NCI-H2107 treated with DMSO at 0.1 percent for 48 hours (cell line): ENCODE measurements at regions not wholly inside any gene's neighbourhood (a gene's known extent, or its start where the extent isn't known, plus 50 kb on each side); places are given as distances from the start of the nearest gene placed in this dataset.

Source experiments
- DNase-seq: peaks from one replicate; lab custom pipeline; 2025; ENCODE audit not compliant: unreplicated experiment; lab: John Stamatoyannopoulos, UW

DNA sequence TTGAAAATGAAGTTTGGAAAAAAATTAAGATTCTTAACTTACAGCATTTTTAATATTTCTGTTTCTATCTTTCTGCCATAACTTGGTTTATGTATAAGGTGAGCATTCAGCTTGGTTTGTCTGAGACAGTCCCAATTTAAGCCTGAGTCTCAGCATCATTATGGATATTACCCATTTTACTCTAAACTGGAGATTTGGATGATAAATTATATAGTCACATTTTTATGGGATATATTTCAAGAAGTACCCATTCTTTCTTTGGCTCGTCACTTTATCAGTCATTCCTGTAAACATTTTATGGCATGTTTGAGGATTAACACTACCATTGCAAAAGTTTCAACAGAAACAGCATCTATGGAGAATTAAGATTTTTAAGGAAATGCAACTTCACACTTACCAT, 1129.0 kb upstream of the PCDH9 start:
- no peak for DNase-seq

GRCh38 chr13:68358294-68358705, 1128.2 kb upstream of the PCDH9 start:
- no peak for DNase-seq

DNA sequence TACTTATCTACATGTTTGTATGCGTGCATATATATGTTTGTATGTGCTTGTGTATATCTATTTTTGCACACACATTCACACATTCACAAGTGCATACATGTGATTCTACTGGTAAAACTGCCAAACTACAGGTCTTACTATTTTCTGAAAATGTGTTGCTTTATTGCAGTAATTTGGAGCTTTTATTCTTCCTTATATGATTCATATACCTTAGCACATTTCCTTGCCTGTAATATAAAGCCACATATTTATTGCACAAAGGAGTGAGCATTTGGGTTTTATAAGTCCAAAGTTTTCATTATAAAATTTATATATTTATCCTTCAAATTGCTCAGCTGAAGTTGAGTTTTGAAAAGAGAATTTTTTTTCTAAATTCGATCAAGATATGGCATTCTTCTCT, 1120.4 kb upstream of the PCDH9 start:
- DNase-seq = no peak

- no peak for DNase-seq
These were observed 1117.1 kb upstream of the PCDH9 start for GRCh38 chr13:68347220-68347619.

DNA sequence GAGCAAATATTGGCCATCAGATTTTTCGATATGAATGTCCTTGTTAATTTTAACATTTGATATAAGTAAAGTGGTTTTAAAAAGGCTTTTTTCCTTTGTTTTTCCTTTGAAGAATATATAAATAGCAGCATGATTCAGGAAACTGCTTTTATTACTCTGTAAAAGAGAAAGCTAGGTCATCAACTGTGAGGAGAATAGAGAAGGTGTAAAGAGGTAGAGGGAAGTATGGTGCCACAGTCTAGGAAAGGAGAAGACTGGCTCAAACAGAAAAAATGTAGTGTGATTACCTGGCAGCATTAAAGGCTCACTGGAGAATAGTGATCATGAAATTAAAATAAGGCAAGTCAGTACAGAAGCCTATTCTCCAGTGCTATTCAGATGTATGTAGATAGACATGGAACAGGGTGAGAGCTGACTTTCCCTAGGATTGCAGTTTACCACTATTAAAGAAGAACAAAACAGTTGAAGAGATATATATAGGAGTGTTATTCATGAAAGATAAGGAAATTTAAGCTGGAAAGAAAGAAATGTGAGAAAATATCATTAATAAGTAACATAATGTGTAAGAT, 1115.9 kb upstream of the PCDH9 start:
- no peak for DNase-seq

GRCh38 chr13:68323124-68323523, 1093.0 kb upstream of the PCDH9 start:
- DNase-seq = no peak

DNA sequence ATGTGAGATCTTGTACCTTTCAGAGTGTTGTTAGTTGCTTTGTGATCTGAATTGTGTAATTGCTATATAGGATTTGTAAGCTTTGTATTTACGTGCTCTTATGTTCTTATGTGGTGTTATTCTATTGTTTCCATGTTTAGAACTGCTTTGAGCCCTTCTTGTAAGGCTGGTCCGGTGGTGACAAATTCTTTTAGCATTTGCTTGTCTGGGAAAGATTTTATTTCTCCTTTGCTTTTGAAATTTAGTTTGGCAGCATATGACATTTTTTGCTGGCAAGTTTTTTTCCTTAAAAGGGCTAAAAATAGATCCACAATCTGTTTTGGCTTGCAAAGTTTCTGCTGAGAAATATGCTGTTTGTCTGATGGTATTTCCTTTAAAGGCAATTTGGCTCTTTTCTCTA, 1089.2 kb upstream of the PCDH9 start:
- DNase-seq = no peak

DNA sequence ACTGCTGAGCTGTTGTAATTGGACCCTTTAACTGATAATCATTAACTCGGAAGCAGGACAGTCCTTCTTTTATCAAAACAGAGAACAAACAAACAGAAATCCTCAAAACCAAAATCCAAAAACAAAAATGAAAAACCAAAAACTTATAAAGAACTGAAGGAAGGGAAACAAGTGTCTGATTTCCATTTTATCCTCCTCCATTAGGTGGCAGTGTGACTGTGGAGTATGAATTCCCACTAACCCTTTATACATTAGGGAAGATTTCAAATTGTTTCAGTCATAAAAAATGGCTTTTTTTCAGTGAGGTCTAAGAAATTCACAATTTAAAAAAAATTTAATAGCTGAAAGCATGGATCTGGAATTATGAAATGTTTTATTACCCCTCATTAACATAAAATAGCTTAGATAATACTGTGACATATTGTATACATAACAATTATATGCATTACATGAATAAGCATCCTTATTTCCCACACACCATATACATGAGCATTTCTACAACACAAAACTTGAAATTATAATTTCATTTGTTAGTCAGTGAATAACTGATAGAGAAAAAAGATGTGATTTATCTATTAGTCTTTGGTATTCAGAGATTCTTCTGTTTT, 1074.3 kb upstream of the PCDH9 start:
- DNase-seq = no peak

DNA sequence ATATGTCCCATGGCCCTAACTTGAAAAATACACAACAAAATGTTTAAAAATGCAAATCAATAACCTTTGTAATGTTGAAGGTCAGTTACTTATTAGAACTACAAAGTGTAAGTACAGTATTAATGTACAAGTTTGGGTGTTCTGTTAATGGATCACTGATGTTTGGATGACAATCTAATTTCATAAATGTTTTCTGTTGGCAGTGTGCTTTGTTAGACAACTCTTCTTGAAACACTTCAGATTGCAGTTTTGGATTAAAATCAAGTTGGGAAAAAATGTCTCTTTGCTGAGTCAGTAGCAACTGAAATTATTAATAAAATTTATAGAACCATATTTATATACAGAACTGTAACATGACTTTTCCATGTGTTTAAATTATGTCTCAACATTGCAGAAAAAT, 1063.5 kb upstream of the PCDH9 start:
- DNase-seq = no peak

- DNase-seq = no peak
These were observed 1062.5 kb upstream of the PCDH9 start for GRCh38 chr13:68292601-68293000.

DNA sequence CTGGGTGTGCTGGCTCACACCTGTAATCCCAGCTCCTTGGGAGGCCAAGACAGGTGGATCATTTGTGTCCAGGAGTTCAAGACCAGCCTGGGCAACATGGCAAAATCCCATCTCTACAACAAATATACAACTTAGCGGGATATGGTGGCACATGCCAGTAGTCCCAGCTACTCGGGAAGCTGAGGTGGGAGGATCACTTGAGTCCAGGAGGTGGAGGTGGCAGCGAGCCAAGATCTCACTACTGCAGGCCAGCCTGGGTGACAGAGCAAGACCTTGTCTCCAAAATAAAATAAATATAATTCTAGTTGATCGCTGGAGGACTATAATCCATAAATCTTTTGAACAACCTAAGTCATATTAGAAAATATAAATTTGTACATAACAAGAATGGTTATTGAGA, 1061.5 kb upstream of the PCDH9 start:
- DNase-seq = no peak

DNA sequence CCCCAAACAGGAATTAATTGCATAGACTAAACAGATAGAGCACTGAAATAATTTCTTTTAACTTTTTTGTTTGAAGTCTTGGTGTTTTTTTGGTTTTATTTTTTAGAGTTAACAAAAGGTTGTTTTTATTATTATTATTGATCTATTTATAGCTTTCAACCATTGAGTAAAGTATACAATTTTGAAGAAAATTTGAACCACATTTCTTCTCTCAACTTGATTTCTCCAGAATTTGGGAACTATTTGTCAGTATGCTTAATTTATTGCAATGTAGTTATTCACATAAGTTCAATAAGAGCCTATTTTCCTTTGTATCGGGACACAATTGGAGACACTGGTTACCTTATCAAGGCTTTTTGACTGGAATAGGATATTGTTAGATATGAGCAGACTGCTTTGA, 1045.6 kb upstream of the PCDH9 start:
- DNase-seq = no peak

DNA sequence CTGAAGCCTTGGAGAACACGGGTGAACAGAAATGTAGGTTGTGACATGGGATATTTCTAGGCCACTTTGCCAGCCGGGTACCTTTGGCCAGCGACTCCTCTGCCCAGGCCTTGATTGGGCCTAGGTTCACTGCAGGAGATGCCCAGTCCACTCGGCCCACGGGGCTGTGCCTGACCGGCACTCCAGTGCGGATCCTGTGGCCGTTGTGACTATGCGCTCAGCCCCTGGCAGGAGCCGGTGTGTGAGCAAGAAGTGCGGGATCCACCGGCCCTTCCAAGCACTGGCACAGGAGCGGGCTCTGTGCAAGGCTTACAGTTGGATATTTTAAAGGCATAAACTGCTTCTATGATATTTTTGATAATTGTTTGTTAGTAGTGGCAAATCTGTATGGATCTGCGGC, 1042.5 kb upstream of the PCDH9 start:
- no peak for DNase-seq

DNA sequence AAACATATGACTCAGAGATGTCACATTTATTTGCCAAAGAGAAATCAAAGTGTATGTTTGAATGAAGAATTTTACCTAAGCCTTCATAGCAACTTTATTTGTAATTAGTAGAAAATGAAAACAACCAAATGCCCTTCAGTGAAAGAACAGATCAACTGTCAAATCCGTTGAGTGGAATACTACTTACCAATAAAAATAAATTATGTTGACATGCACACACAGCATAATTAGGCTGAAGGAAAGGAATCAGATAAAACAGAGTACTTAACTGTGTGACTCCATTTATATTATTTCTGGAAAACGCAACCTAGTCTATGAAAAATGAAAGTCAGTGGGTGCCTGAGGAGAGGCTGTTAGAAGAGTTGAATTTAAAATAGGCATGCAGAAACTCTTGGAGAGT, 1034.6 kb upstream of the PCDH9 start:
- no peak for DNase-seq

GRCh38 chr13:68261105-68261504, 1031.0 kb upstream of the PCDH9 start:
- no peak for DNase-seq

GRCh38 chr13:68257111-68257842, 1027.1 kb upstream of the PCDH9 start:
- DNase-seq = no peak

- DNase-seq = no peak
These were observed 1024.0 kb upstream of the PCDH9 start for GRCh38 chr13:68254151-68254550.

DNA sequence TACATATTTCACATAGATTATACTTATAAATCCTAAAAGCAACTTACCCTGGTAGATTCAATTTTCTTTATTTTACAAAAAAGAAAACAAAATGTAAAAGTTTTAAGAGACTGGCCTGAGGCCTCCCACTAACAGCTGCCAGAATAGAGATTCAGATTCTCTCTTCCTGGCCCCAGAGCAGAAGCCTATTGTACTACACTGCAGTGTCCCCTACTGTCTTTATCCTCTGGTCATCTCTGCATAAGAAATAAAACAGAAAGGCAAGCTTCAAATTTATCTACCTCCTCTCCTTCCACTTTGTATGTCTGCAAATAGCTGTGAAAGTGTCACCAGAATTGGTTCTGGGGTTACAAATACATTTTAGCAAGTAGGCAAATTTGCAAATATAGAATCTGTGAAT, 1004.1 kb upstream of the PCDH9 start:
- DNase-seq = no peak

DNA sequence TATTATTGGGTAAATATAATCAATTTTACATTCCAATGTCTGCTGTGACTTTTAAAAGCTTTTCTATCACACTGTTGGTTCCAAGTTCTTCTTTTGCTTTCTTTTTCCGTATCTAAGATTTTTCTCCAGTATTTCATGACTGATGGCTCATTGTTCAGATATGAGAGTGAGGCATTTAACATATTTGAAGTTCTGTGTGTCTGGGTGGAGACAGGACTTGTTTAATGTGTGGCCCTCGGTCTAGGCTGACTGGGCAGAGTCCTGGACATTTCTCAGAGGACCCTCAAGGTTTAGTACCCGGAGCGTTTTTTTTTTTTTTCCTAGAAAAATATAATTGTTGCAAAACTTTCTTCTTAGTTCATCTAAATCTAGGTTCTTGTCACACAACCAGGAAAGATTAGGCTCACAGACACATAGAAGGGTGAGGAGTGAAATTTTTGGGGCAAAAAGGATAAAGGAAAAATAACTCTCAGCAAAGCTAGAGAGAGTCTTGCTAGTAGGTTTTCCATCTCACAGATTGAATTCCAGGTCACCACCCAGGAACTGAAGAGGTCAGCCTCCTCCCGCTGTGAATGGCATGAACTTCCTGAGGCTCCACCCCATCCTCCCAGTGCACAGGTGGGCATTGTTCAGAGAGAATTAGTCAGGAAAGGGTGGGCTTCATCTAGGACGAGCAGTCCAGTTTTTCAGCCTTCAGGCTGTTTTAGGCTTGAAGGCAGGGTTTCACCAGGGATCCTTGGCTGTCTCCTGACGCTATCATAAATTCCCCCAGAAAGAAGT, 1002.4 kb upstream of the PCDH9 start:
- no peak for DNase-seq

- DNase-seq = no peak
These were observed 984.7 kb upstream of the PCDH9 start for GRCh38 chr13:68214691-68215415.

DNA sequence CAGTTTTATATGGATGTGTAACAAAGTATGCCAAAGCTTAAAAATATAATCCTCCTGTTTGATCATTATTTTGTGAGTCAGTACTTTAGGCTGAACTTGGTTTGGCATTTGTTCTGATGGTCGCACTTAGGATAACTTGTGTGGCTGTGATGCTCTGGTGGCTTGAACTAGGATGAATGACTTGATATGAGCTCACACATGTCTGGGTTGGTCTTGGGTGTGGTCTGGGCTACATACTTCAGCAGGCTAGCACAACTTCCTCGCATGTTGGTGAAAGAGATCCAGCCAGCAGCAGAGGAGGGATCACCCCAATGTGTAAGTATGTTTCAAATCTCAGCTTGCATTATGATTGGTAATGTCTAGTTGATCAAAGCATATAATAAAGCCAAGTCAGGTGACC, 969.1 kb upstream of the PCDH9 start:
- DNase-seq = no peak
